ENCODE measurements at regions not wholly inside any gene's neighbourhood (a gene's known extent, or its start where the extent isn't known, plus 50 kb on each side); places are given as distances from the start of the nearest gene placed in this dataset.

GRCh38 chr4:163590103-163590502, 95.6 kb downstream of the TMA16 start:
- TF ChIP-seq CTCF (tag by site-specific recombination; IDR thresholded peaks at IDR 0.05): no peak
- no peak for TF ChIP-seq ZNF350 (tag by site-specific recombination; IDR thresholded peaks at IDR 0.05)
- TF ChIP-seq ZNF513 (tag by site-specific recombination; IDR thresholded peaks at IDR 0.05): no peak
- no peak for TF ChIP-seq ZNF398 (tag by site-specific recombination; IDR thresholded peaks at IDR 0.05)
- no peak for TF ChIP-seq SALL2 (tag by site-specific recombination; IDR thresholded peaks at IDR 0.05; ENCODE audit: borderline replicate concordance)
- TF ChIP-seq ZBTB1 (tag by site-specific recombination; IDR thresholded peaks at IDR 0.05): no peak
- TF ChIP-seq MEIS1 (CRISPR knock-in tag; IDR thresholded peaks at IDR 0.05; ENCODE audit: borderline replicate concordance): no peak
- no peak for TF ChIP-seq ZFP3 (tag by site-specific recombination; IDR thresholded peaks at IDR 0.05; ENCODE audit: low read depth)
- no peak for TF ChIP-seq ZNF776 (tag by site-specific recombination; IDR thresholded peaks at IDR 0.05; ENCODE audit: borderline replicate concordance)
- TF ChIP-seq ZSCAN18 (tag by site-specific recombination; IDR thresholded peaks at IDR 0.05): no peak
- TF ChIP-seq ZIC2 (tag by site-specific recombination; IDR thresholded peaks at IDR 0.05): no peak
- no peak for TF ChIP-seq ZNF324 (tag by site-specific recombination; IDR thresholded peaks at IDR 0.05)
- TF ChIP-seq SP2 (tag by site-specific recombination; IDR thresholded peaks at IDR 0.05): no peak
- TF ChIP-seq ZNF133 (tag by site-specific recombination; IDR thresholded peaks at IDR 0.05): no peak
